ENCODE measurements at regions not wholly inside any gene's neighbourhood (a gene's known extent, or its start where the extent isn't known, plus 50 kb on each side); places are given as distances from the start of the nearest gene placed in this dataset.

- H3K27ac ChIP-seq (ENCODE audit: low read depth in 2 of 2, low read length in 2 of 2): no peak overlapping the region
- FAIRE-seq: no peak
Observed at GRCh38 chr1:163406772-163407171, 85.0 kb downstream of the NUF2 start.

GRCh38 chr1:163408262-163408661 is 86.5 kb downstream of the NUF2 start:
- TF ChIP-seq CTCF (IDR thresholded peaks at IDR 0.05; ENCODE audit: borderline replicate concordance, extremely low read depth, insufficient read depth): no peak
- Histone ChIP-seq H3K36me3 (ENCODE audit: control insufficient read depth in 2 of 3, insufficient read depth in 3 of 3, low read length in 3 of 3) (no peaks in the 10 kb centered on the region), H3K9ac (ENCODE audit: low read length in 3 of 3) (no peak overlapping the region), H3K27me3 (ENCODE audit: control insufficient read depth, insufficient read depth, low read length) (no peaks in the 10 kb centered on the region), H3K27ac (ENCODE audit: low read depth in 2 of 2, low read length in 2 of 2) (no peak overlapping the region), H3K9me3 (ENCODE audit: control insufficient read depth in 2 of 3, insufficient read depth in 1 of 3, low read length in 3 of 3) (no peaks in the 10 kb centered on the region), H3K4me3 (ENCODE audit: low read length in 3 of 3) (no peak overlapping the region), H3K4me1 (ENCODE audit: control insufficient read depth in 2 of 3, insufficient read depth in 2 of 3, low read depth in 1 of 3, low read length in 3 of 3) (peaks cover 0 to 2% (median 0%) of the 10 kb centered on the region in 3 donors)
- FAIRE-seq (no peak), DNase-seq (no peak)
- intact Hi-C loops (cut with DNase I): no loop called here

More at GRCh38 chr1:163406772-163407171, 85.0 kb downstream of the NUF2 start:
- no peaks in the 10 kb centered on the region for H3K36me3 ChIP-seq (ENCODE audit: control insufficient read depth in 2 of 3, insufficient read depth in 3 of 3, low read length in 3 of 3)
- peak in 1 of 5 donors; percentile 41 for DNase-seq
- H3K9me3 ChIP-seq (ENCODE audit: control insufficient read depth in 2 of 3, insufficient read depth in 1 of 3, low read length in 3 of 3): no peaks in the 10 kb centered on the region
- no peak overlapping the region for H3K9ac ChIP-seq (ENCODE audit: low read length in 3 of 3)
- no peaks in the 10 kb centered on the region for H3K27me3 ChIP-seq (ENCODE audit: control insufficient read depth, insufficient read depth, low read length)
- H3K4me3 ChIP-seq (ENCODE audit: low read length in 3 of 3): no peak overlapping the region
- intact Hi-C loops (cut with DNase I): no loop called here
- no peak for TF ChIP-seq CTCF (IDR thresholded peaks at IDR 0.05; ENCODE audit: borderline replicate concordance, extremely low read depth, insufficient read depth)
- peaks cover 0 to 2% (median 0%) of the 10 kb centered on the region in 3 donors for H3K4me1 ChIP-seq (ENCODE audit: control insufficient read depth in 2 of 3, insufficient read depth in 2 of 3, low read depth in 1 of 3, low read length in 3 of 3)

GRCh38 chr1:163410073-163410999 is 88.6 kb downstream of the NUF2 start:
- Histone ChIP-seq H3K4me3 (ENCODE audit: low read length in 3 of 3) (peak overlapping the region; percentile 29 to 40 (median 33)), H3K36me3 (ENCODE audit: control insufficient read depth in 2 of 3, insufficient read depth in 3 of 3, low read length in 3 of 3) (no peaks in the 10 kb centered on the region), H3K4me1 (ENCODE audit: control insufficient read depth in 2 of 3, insufficient read depth in 2 of 3, low read depth in 1 of 3, low read length in 3 of 3) (peaks cover 0 to 2% (median 0%) of the 10 kb centered on the region in 3 donors), H3K9ac (ENCODE audit: low read length in 3 of 3) (peak overlapping the region in 1 of 3 donors; percentile 20), H3K9me3 (ENCODE audit: control insufficient read depth in 2 of 3, insufficient read depth in 1 of 3, low read length in 3 of 3) (no peaks in the 10 kb centered on the region), H3K27ac (ENCODE audit: low read depth in 2 of 2, low read length in 2 of 2) (no peak overlapping the region), H3K27me3 (ENCODE audit: control insufficient read depth, insufficient read depth, low read length) (no peaks in the 10 kb centered on the region)
- DNase-seq (peak in 4 of 5 donors; percentile 75 to 93 (median 84)), FAIRE-seq (no peak)
- TF ChIP-seq CTCF (IDR thresholded peaks at IDR 0.05; ENCODE audit: borderline replicate concordance, extremely low read depth, insufficient read depth): peak; percentile 87
- intact Hi-C loops (cut with DNase I): no loop called here

Measured in kidney (tissue), 13 donors.